GM12878 (cell line): ENCODE measurements at regions not wholly inside any gene's neighbourhood (a gene's known extent, or its start where the extent isn't known, plus 50 kb on each side); places are given as distances from the start of the nearest gene placed in this dataset.

Source experiments
- ATAC-seq: fragments of 200-7000 bp; cut with Tn5 transposase; 3 replicates; pipeline ENCODE4 v1.9.1; 2020; ENCODE audit warnings: mild to moderate bottlenecking, moderate library complexity
- BruUV-seq: library from RNA; stranded (reverse); fragments of 400-500 nt; replicated peaks from 2 replicates; lab custom pipeline; 2021; lab: Mats Ljungman, UMichigan
- CTCF ChIA-PET: fragments of 300-600 bp; sonication (Branson Sonifier 250); formaldehyde crosslinking; extraction: SDS; loops from one replicate; lab custom pipeline; 2021; ENCODE audit warnings: inconsistent platforms; lab: Yijun Ruan, JAX
- POLR2A ChIA-PET: fragments of 350-600 bp; formaldehyde crosslinking; extraction: SDS; loops from one replicate; lab custom pipeline; 2021; ENCODE audit warnings: inconsistent platforms; lab: Charles Lee
- RAD21 ChIA-PET: fragments of 300-600 bp; sonication (Branson Sonifier 250); formaldehyde crosslinking; loops from one replicate; lab custom pipeline; 2023; ENCODE audit warnings: antibody characterized with exemption; ENCODE audit not compliant: unreplicated experiment; lab: Charles Lee
- SMC1A ChIA-PET: fragments of 300-600 bp; sonication (Branson Sonifier 250); formaldehyde crosslinking; loops from one replicate; lab custom pipeline; 2023; ENCODE audit not compliant: unreplicated experiment, uncharacterized antibody; lab: Charles Lee
- DNase-seq: peaks from one replicate; pipeline ENCODE4 v3.0.0-alpha.2; 2011; ENCODE audit warnings: low read depth, low spot score
- FAIRE-seq: peaks from 3 replicates; lab custom pipeline; 2011; peaks lifted over from hg19 to GRCh38; lab: Jason Lieb, UNC
- H2AFZ ChIP-seq: 2 replicates; pipeline ENCODE4 v1.6.0; 2011; ENCODE audit warnings: low read depth, low read length, control low read depth; ENCODE audit not compliant: control insufficient read depth
- H3K27ac ChIP-seq: 2 replicates; pipeline ENCODE4 v1.5.1; 2011; ENCODE audit warnings: control low read depth; ENCODE audit not compliant: control insufficient read depth, insufficient read depth
- H3K27me3 ChIP-seq, 2 experiments: replicated peaks in 1 of 2; 2 replicates each; pipeline versions ENCODE4 v1.6.0 to v1.6.1; 2011; ENCODE audit warnings: low read length in 1 of 2; ENCODE audit not compliant: control insufficient read depth in 2 of 2, insufficient read depth in 2 of 2
- H3K36me3 ChIP-seq, 2 experiments: 2 replicates each; pipeline ENCODE4 v1.5.1; 2011; ENCODE audit warnings: low read length in 1 of 2; ENCODE audit not compliant: control insufficient read depth in 2 of 2, insufficient read depth in 2 of 2
- H3K4me1 ChIP-seq: 2 replicates; pipeline ENCODE4 v1.6.1; 2011; ENCODE audit warnings: mild to moderate bottlenecking, low read length, moderate library complexity, mixed read lengths; ENCODE audit not compliant: control insufficient read depth, insufficient read depth
- H3K4me2 ChIP-seq: 2 replicates; pipeline ENCODE4 v1.6.0; 2011; ENCODE audit warnings: control low read depth; ENCODE audit not compliant: control insufficient read depth, insufficient read depth
- H3K4me3 ChIP-seq: fragments of 200-600 bp; sonication (generic); 2 replicates; pipeline ENCODE4 v1.5.1; 2016
- H3K79me2 ChIP-seq: 2 replicates; pipeline ENCODE4 v1.6.0; 2011; ENCODE audit warnings: low read length; ENCODE audit not compliant: control insufficient read depth, insufficient read depth
- H3K9ac ChIP-seq: 2 replicates; pipeline ENCODE4 v1.8.0; 2011; ENCODE audit warnings: low read length, control low read depth, mixed read lengths; ENCODE audit not compliant: control insufficient read depth, insufficient read depth
- H3K9me3 ChIP-seq: replicated peaks from 3 replicates; pipeline ENCODE4 v1.5.1; 2011; ENCODE audit warnings: mild to moderate bottlenecking, low read length; ENCODE audit not compliant: control insufficient read depth, insufficient read depth
- H4K20me1 ChIP-seq: 2 replicates; pipeline ENCODE4 v1.6.0; 2011; ENCODE audit not compliant: control insufficient read depth, insufficient read depth
- PAX5 ChIP-seq: IDR thresholded peaks from 2 replicates; pipeline ENCODE4 v1.6.1; 2011; ENCODE audit warnings: low read depth, low read length, borderline replicate concordance
- ZNF207 ChIP-seq: fragments of 450-650 bp; IDR thresholded peaks from 2 replicates; pipeline ENCODE4 v1.6.1; 2014; ENCODE audit warnings: antibody characterized with exemption, mild to moderate bottlenecking, borderline replicate concordance
- WGBS: methylation state at CpG from one replicate; pipeline ENCODE4 v1.1.6; 2016; ENCODE audit warnings: low lambda C conversion rate; ENCODE audit not compliant: insufficient replicate concordance, insufficient coverage; ENCODE audit errors: missing lambda C conversion rate; 5-methylcytosine and 5-hydroxymethylcytosine counted together
- in situ Hi-C: fragments of 300-500 bp; cut with MboI; formaldehyde crosslinking; loops from 9 replicates; pipeline ENCODE4 v1.14.3; 2018; ENCODE audit warnings: mixed read lengths
- intact Hi-C: fragments of 100-400 bp; cut with micrococcal nuclease; formaldehyde crosslinking; loops from one replicate; pipeline ENCODE4 v1.14.2; 2022; ENCODE audit not compliant: unreplicated experiment
- TF ChIP-seq, protein P1 (sequence below): IDR thresholded peaks from 2 replicates; pipeline ENCODE4 v1.6.1; 2012; ENCODE audit warnings: low read length, inconsistent platforms
- TF ChIP-seq, protein P2 (sequence below): IDR thresholded peaks from 2 replicates; pipeline ENCODE4 v1.6.1; 2011; ENCODE audit warnings: borderline replicate concordance, low read depth, mild to moderate bottlenecking, moderate library complexity, low read length; ENCODE audit not compliant: insufficient read depth, poor library complexity, severe bottlenecking
- TF ChIP-seq, protein P3 (sequence below): fragments of 450-650 bp; IDR thresholded peaks from 2 replicates; pipeline ENCODE4 v1.6.1; 2018; ENCODE audit warnings: borderline replicate concordance, mild to moderate bottlenecking; ENCODE audit not compliant: partially characterized antibody

DNA sequence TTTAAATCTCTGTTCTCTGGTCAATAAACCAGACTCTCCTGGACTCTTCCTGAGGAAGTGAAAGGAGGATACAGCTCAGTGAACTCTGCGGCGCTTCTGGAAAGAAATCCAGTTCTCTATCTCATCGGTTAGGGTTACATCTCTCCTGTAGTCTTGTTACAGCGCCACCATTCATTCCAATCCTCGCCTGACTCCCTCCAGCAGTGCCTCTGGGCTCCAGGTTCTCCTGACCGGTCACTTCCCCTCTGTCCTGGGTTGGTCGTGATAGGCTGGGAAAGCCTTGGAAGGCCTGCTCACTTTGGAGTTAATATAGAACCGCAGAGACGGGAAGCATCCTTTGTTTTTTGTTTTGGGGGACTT, 97.0 kb upstream of the STOX2 start:
- H3K36me3 ChIP-seq: no peaks in the 10 kb centered on the region
- H3K9ac ChIP-seq: no peak overlapping the region
- no peak overlapping the region for H3K27ac ChIP-seq
- intact Hi-C loops: no loop called here
- no peak overlapping the region for H3K4me3 ChIP-seq
- ChIA-PET RAD21 (no interaction called here), POLR2A (no interaction called here), CTCF (no interaction called here), SMC1A (no interaction called here)
- H3K79me2 ChIP-seq: no peaks in the 10 kb centered on the region
- 47% methylated on average over 9 of the region's 9 CpGs for WGBS
- H3K9me3 ChIP-seq: no peaks in the 10 kb centered on the region; the same call in 2 of the 3 replicates
- in situ Hi-C loops: no loop called here
- FAIRE-seq (no peak), DNase-seq (no peak), ATAC-seq (no peak)
- no TSS peak for BruUV-seq
- H2AFZ ChIP-seq: no peak overlapping the region
- H3K4me1 ChIP-seq: no peaks in the 10 kb centered on the region
- TF ChIP-seq, protein P1, sequence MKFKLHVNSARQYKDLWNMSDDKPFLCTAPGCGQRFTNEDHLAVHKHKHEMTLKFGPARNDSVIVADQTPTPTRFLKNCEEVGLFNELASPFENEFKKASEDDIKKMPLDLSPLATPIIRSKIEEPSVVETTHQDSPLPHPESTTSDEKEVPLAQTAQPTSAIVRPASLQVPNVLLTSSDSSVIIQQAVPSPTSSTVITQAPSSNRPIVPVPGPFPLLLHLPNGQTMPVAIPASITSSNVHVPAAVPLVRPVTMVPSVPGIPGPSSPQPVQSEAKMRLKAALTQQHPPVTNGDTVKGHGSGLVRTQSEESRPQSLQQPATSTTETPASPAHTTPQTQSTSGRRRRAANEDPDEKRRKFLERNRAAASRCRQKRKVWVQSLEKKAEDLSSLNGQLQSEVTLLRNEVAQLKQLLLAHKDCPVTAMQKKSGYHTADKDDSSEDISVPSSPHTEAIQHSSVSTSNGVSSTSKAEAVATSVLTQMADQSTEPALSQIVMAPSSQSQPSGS: no peak
- TF ChIP-seq, protein P2, sequence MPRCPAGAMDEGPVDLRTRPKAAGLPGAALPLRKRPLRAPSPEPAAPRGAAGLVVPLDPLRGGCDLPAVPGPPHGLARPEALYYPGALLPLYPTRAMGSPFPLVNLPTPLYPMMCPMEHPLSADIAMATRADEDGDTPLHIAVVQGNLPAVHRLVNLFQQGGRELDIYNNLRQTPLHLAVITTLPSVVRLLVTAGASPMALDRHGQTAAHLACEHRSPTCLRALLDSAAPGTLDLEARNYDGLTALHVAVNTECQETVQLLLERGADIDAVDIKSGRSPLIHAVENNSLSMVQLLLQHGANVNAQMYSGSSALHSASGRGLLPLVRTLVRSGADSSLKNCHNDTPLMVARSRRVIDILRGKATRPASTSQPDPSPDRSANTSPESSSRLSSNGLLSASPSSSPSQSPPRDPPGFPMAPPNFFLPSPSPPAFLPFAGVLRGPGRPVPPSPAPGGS: no peak
- H3K27me3 ChIP-seq: no peaks in the 10 kb centered on the region
- H3K4me2 ChIP-seq: no peak overlapping the region
- no peaks in the 10 kb centered on the region for H4K20me1 ChIP-seq

DNA sequence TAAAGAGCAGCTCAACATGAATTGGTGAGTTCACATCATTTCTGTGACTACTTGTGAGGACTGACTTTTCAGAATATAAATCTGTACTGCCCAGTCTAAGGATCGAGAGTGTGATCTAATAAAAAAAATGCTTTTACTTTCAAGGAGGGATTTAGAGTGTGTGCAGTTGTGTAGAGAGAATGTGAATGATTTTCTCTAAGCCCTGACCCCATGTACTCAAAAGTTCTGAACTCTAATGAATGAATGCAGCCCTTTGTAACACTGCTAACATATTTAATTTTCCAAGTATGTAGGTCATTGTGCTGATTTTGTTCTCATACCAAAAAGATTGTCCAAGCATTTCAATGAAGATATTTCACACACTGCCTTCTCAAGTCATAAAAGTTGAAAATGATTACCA, 92.5 kb upstream of the STOX2 start:
- 61% methylated on average over 1 of the region's 1 CpG for WGBS
- TF ChIP-seq ZNF207 (no peak), PAX5 (no peak)
- TF ChIP-seq, protein P3, sequence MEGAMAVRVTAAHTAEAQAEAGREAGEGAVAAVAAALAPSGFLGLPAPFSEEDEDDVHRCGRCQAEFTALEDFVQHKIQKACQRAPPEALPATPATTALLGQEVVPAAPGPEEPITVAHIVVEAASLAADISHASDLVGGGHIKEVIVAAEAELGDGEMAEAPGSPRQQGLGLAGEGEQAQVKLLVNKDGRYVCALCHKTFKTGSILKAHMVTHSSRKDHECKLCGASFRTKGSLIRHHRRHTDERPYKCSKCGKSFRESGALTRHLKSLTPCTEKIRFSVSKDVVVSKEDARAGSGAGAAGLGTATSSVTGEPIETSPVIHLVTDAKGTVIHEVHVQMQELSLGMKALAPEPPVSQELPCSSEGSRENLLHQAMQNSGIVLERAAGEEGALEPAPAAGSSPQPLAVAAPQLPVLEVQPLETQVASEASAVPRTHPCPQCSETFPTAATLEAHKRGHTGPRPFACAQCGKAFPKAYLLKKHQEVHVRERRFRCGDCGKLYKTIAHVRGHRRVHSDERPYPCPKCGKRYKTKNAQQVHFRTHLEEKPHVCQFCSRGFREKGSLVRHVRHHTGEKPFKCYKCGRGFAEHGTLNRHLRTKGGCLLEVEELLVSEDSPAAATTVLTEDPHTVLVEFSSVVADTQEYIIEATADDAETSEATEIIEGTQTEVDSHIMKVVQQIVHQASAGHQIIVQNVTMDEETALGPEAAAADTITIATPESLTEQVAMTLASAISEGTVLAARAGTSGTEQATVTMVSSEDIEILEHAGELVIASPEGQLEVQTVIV: no peak
- Histone ChIP-seq H3K4me2 (no peak overlapping the region), H3K27me3 (no peaks in the 10 kb centered on the region), H3K4me3 (no peak overlapping the region), H2AFZ (no peak overlapping the region), H3K36me3 (no peaks in the 10 kb centered on the region), H3K79me2 (no peaks in the 10 kb centered on the region), H3K4me1 (no peaks in the 10 kb centered on the region), H3K9ac (no peak overlapping the region), H3K27ac (no peak overlapping the region), H3K9me3 (no peaks in the 10 kb centered on the region; the same call in 2 of the 3 replicates), H4K20me1 (no peaks in the 10 kb centered on the region)
- intact Hi-C loops: no loop called here
- RAD21 ChIA-PET: no interaction called here
- FAIRE-seq (no peak), ATAC-seq (no peak), DNase-seq (no peak)
- POLR2A ChIA-PET: no interaction called here
- SMC1A ChIA-PET: interaction anchor here (0.9 kb wide), 1 partner anchor 10 kb away, joined by 3 read pairs; no protein-coding TSS in a partner anchor
- in situ Hi-C loops: no loop called here
- BruUV-seq: no TSS peak
- CTCF ChIA-PET: no interaction called here
